GM12891 (cell line): ENCODE measurements at regions not wholly inside any gene's neighbourhood (a gene's known extent, or its start where the extent isn't known, plus 50 kb on each side); places are given as distances from the start of the nearest gene placed in this dataset.

ENCODE experiments used
- PAX5 ChIP-seq: IDR thresholded peaks from 2 replicates; pipeline ENCODE4 v1.6.1; 2011; ENCODE audit warnings: low read length, moderate library complexity, mild to moderate bottlenecking; ENCODE audit not compliant: insufficient read depth, severe bottlenecking
- POLR2A ChIP-seq: IDR thresholded peaks from 2 replicates; pipeline ENCODE4 v1.6.1; 2011; ENCODE audit warnings: low read depth, low read length, control low read depth
- POLR2AphosphoS5 ChIP-seq: IDR thresholded peaks from 2 replicates; pipeline ENCODE4 v1.6.1; 2011; ENCODE audit warnings: low read depth, low read length, control low read depth
- TAF1 ChIP-seq: IDR thresholded peaks from 2 replicates; pipeline ENCODE4 v1.6.1; 2011; ENCODE audit warnings: low read depth, low read length, control low read depth

GRCh38 chr2:150880986-150881385 lies 380.7 kb downstream of the RBM43 start:
- TF ChIP-seq POLR2A (no peak), POLR2AphosphoS5 (no peak), TAF1 (no peak), PAX5 (no peak)
